Tongue (tissue), 1 donor: ENCODE measurements at regions not wholly inside any gene's neighbourhood (a gene's known extent, or its start where the extent isn't known, plus 50 kb on each side); places are given as distances from the start of the nearest gene placed in this dataset.
"Not testable (repeated sequence)": the region's sequence is repeated elsewhere in the genome, so short reads cannot be mapped to it uniquely, and the experiment has no call there.

Experiments used
- DNase-seq: peaks from one replicate; pipeline ENCODE4 v3.0.0-alpha.2; 2015

GRCh38 chr16:6841392-6841791 is 491.3 kb upstream of the RBFOX1 start:
- DNase-seq = no peak

GRCh38 chr16:6837722-6838121 is 494.9 kb upstream of the RBFOX1 start:
- DNase-seq = no peak

- DNase-seq = no peak
Observed at GRCh38 chr16:6836766-6837165, 495.9 kb upstream of the RBFOX1 start.

GRCh38 chr16:6835941-6836340 is 496.7 kb upstream of the RBFOX1 start:
- no peak for DNase-seq

- no peak for DNase-seq
Observed at GRCh38 chr16:6835516-6835915, 497.1 kb upstream of the RBFOX1 start.

GRCh38 chr16:6828690-6829089 is 504.0 kb upstream of the RBFOX1 start:
- no peak for DNase-seq

GRCh38 chr16:6827931-6828330 is 504.7 kb upstream of the RBFOX1 start:
- no peak for DNase-seq

- no peak for DNase-seq
Observed at GRCh38 chr16:6827267-6827666, 505.4 kb upstream of the RBFOX1 start.

GRCh38 chr16:6822041-6822440 is 510.6 kb upstream of the RBFOX1 start:
- DNase-seq = no peak

GRCh38 chr16:6804461-6804860 is 528.2 kb upstream of the RBFOX1 start:
- DNase-seq = no peak

- DNase-seq = peak; percentile 2
Observed at GRCh38 chr16:6803176-6803575, 529.5 kb upstream of the RBFOX1 start.

GRCh38 chr16:6797223-6797622 is 535.4 kb upstream of the RBFOX1 start:
- DNase-seq = no peak

- DNase-seq = no peak
Observed at GRCh38 chr16:6777624-6778023, 555.0 kb upstream of the RBFOX1 start.

GRCh38 chr16:6775712-6776111 is 556.9 kb upstream of the RBFOX1 start:
- DNase-seq = no peak

- DNase-seq = no peak
Observed at GRCh38 chr16:6771956-6772355, 560.7 kb upstream of the RBFOX1 start.

- no peak for DNase-seq
Observed at GRCh38 chr16:6753553-6753952, 579.1 kb upstream of the RBFOX1 start.

GRCh38 chr16:6751191-6751590 is 581.5 kb upstream of the RBFOX1 start:
- no peak for DNase-seq

- no peak for DNase-seq
Observed at GRCh38 chr16:6749698-6750097, 582.9 kb upstream of the RBFOX1 start.

GRCh38 chr16:6736302-6736701 is 596.3 kb upstream of the RBFOX1 start:
- DNase-seq = not testable (repeated sequence)

GRCh38 chr16:6735631-6736030 is 597.0 kb upstream of the RBFOX1 start:
- DNase-seq = no peak

- DNase-seq = peak; percentile 4
Observed at GRCh38 chr16:6732166-6732565, 600.5 kb upstream of the RBFOX1 start.

- no peak for DNase-seq
Observed at GRCh38 chr16:6728381-6728780, 604.3 kb upstream of the RBFOX1 start.

- no peak for DNase-seq
Observed at GRCh38 chr16:6726621-6727020, 606.0 kb upstream of the RBFOX1 start.

- DNase-seq = peak; percentile 33
Observed at GRCh38 chr16:6725634-6726331, 606.9 kb upstream of the RBFOX1 start.

GRCh38 chr16:6725206-6725605 is 607.4 kb upstream of the RBFOX1 start:
- DNase-seq = not testable (repeated sequence)
